Astrocyte (in vitro differentiated cells and primary cell): ENCODE measurements at regions not wholly inside any gene's neighbourhood (a gene's known extent, or its start where the extent isn't known, plus 50 kb on each side); places are given as distances from the start of the nearest gene placed in this dataset.

Source experiments
- DNase-seq: peaks from one replicate; pipeline ENCODE4 v3.0.0-alpha.2; 2010; ENCODE audit warnings: low read depth
- FAIRE-seq: peaks from 2 replicates; lab custom pipeline; 2011; peaks lifted over from hg19 to GRCh38; lab: Jason Lieb, UNC
- H2AFZ ChIP-seq: 2 replicates; pipeline ENCODE4 v1.6.0; 2012; ENCODE audit warnings: low read depth, low read length, inconsistent platforms
- H3K27ac ChIP-seq: 2 replicates; pipeline ENCODE4 v1.5.1; 2011; ENCODE audit warnings: low read depth, low read length, inconsistent platforms
- H3K27me3 ChIP-seq: 2 replicates; pipeline ENCODE4 v1.6.0; 2011; ENCODE audit warnings: low read length, inconsistent platforms; ENCODE audit not compliant: insufficient read depth
- H3K36me3 ChIP-seq: 2 replicates; pipeline ENCODE4 v1.5.1; 2011; ENCODE audit warnings: low read length, inconsistent platforms; ENCODE audit not compliant: insufficient read depth
- H3K4me1 ChIP-seq: 2 replicates; pipeline ENCODE4 v1.5.1; 2011; ENCODE audit warnings: low read length, inconsistent platforms; ENCODE audit not compliant: insufficient read depth
- H3K4me2 ChIP-seq: 2 replicates; pipeline ENCODE4 v1.6.0; 2012; ENCODE audit warnings: low read length, inconsistent platforms
- H3K4me3 ChIP-seq: 2 replicates; pipeline ENCODE4 v1.5.1; 2011; ENCODE audit warnings: low read depth, mild to moderate bottlenecking, low read length, inconsistent platforms; ENCODE audit not compliant: insufficient read depth
- H3K79me2 ChIP-seq: 2 replicates; pipeline ENCODE4 v1.6.0; 2012; ENCODE audit warnings: mild to moderate bottlenecking, low read length, inconsistent platforms; ENCODE audit not compliant: insufficient read depth
- H3K9ac ChIP-seq: 2 replicates; pipeline ENCODE4 v1.6.0; 2012; ENCODE audit warnings: mild to moderate bottlenecking, low read length, inconsistent platforms
- H3K9me3 ChIP-seq: 2 replicates; pipeline ENCODE4 v1.5.1; 2012; ENCODE audit warnings: low read depth, mild to moderate bottlenecking, low read length, inconsistent platforms; ENCODE audit not compliant: insufficient read depth
- H4K20me1 ChIP-seq: 2 replicates; pipeline ENCODE4 v1.6.0; 2012; ENCODE audit warnings: low read length, inconsistent platforms; ENCODE audit not compliant: insufficient read depth
- H3K27ac Mint-ChIP-seq: one replicate; pipeline ENCODE4 v1.8.0; 2021; ENCODE audit warnings: mild to moderate bottlenecking, mixed read lengths; ENCODE audit not compliant: unreplicated experiment
- H3K27me3 Mint-ChIP-seq: one replicate; pipeline ENCODE4 v1.8.0; 2021; ENCODE audit warnings: low read depth, mixed read lengths; ENCODE audit not compliant: unreplicated experiment
- H3K36me3 Mint-ChIP-seq: one replicate; pipeline ENCODE4 v1.8.0; 2021; ENCODE audit warnings: low read depth, mixed read lengths; ENCODE audit not compliant: unreplicated experiment
- H3K4me1 Mint-ChIP-seq: one replicate; pipeline ENCODE4 v1.8.0; 2021; ENCODE audit warnings: low read depth, mixed read lengths; ENCODE audit not compliant: unreplicated experiment
- H3K4me3 Mint-ChIP-seq: one replicate; pipeline ENCODE4 v1.8.0; 2021; ENCODE audit warnings: mild to moderate bottlenecking, moderate library complexity, mixed read lengths; ENCODE audit not compliant: unreplicated experiment
- H3K9me3 Mint-ChIP-seq: one replicate; pipeline ENCODE4 v1.8.0; 2021; ENCODE audit warnings: mild to moderate bottlenecking, mixed read lengths; ENCODE audit not compliant: unreplicated experiment
- CTCF ChIP-seq: IDR thresholded peaks from 2 replicates; pipeline ENCODE4 v1.5.1; 2011; ENCODE audit warnings: low read depth, mild to moderate bottlenecking, inconsistent platforms, low read length, moderate library complexity; ENCODE audit not compliant: insufficient read depth
- EZH2 ChIP-seq: IDR thresholded peaks from 2 replicates; pipeline ENCODE4 v1.6.1; 2012; ENCODE audit warnings: mild to moderate bottlenecking, low read length, inconsistent platforms; ENCODE audit not compliant: insufficient read depth

- Histone ChIP-seq H3K27me3 (peaks cover 28% of the 10 kb centered on the region), H3K9me3 (peaks cover 5% of the 10 kb centered on the region), H2AFZ (no peak overlapping the region), H3K4me3 (no peak overlapping the region), H4K20me1 (no peaks in the 10 kb centered on the region), H3K4me1 (no peaks in the 10 kb centered on the region), H3K27ac (no peak overlapping the region), H3K9ac (no peak overlapping the region), H3K79me2 (no peaks in the 10 kb centered on the region), H3K4me2 (no peak overlapping the region), H3K36me3 (no peaks in the 10 kb centered on the region)
- no peak for DNase-seq
- Mint-ChIP-seq H3K27ac (no peak overlapping the region), H3K27me3 (peaks cover 10% of the 10 kb centered on the region), H3K36me3 (no peaks in the 10 kb centered on the region), H3K4me3 (no peak overlapping the region), H3K4me1 (no peaks in the 10 kb centered on the region), H3K9me3 (no peaks in the 10 kb centered on the region)
- no peak for FAIRE-seq
- no peak for TF ChIP-seq CTCF
- no peak for TF ChIP-seq EZH2
These were observed 89.6 kb upstream of the CLDN14 start for GRCh38 chr21:36569511-36569910.

- H3K27me3 Mint-ChIP-seq: peaks cover 10% of the 10 kb centered on the region
- peaks cover 29% of the 10 kb centered on the region for H3K27me3 ChIP-seq
- no peak for FAIRE-seq
- no peaks in the 10 kb centered on the region for H3K36me3 ChIP-seq
- H3K9me3 Mint-ChIP-seq: no peaks in the 10 kb centered on the region
- H3K4me1 Mint-ChIP-seq: no peaks in the 10 kb centered on the region
- H3K36me3 Mint-ChIP-seq: no peaks in the 10 kb centered on the region
- H3K27ac ChIP-seq: no peak overlapping the region
- H2AFZ ChIP-seq: no peak overlapping the region
- no peak overlapping the region for H3K4me2 ChIP-seq
- H3K4me1 ChIP-seq: no peaks in the 10 kb centered on the region
- no peaks in the 10 kb centered on the region for H3K79me2 ChIP-seq
- H3K4me3 Mint-ChIP-seq: no peak overlapping the region
- no peak overlapping the region for H3K9ac ChIP-seq
- no peak for DNase-seq
- H3K4me3 ChIP-seq: no peak overlapping the region
- TF ChIP-seq CTCF (no peak), EZH2 (no peak)
- H3K9me3 ChIP-seq: no peaks in the 10 kb centered on the region
- no peak overlapping the region for H3K27ac Mint-ChIP-seq
- no peaks in the 10 kb centered on the region for H4K20me1 ChIP-seq
These were observed 91.6 kb upstream of the CLDN14 start for GRCh38 chr21:36571556-36571955.

- no peaks in the 10 kb centered on the region for H3K9me3 ChIP-seq
- H3K4me3 ChIP-seq: no peak overlapping the region
- peaks cover 26% of the 10 kb centered on the region for H3K27me3 ChIP-seq
- no peaks in the 10 kb centered on the region for H3K9me3 Mint-ChIP-seq
- H3K4me2 ChIP-seq: no peak overlapping the region
- H3K36me3 Mint-ChIP-seq: no peaks in the 10 kb centered on the region
- FAIRE-seq (no peak), DNase-seq (no peak)
- no peaks in the 10 kb centered on the region for H4K20me1 ChIP-seq
- H3K79me2 ChIP-seq: no peaks in the 10 kb centered on the region
- H3K27ac ChIP-seq: no peak overlapping the region
- no peak for TF ChIP-seq CTCF
- no peak for TF ChIP-seq EZH2
- H3K27ac Mint-ChIP-seq: no peak overlapping the region
- no peaks in the 10 kb centered on the region for H3K4me1 ChIP-seq
- peaks cover 9% of the 10 kb centered on the region for H3K27me3 Mint-ChIP-seq
- no peak overlapping the region for H2AFZ ChIP-seq
- no peak overlapping the region for H3K9ac ChIP-seq
- no peaks in the 10 kb centered on the region for H3K36me3 ChIP-seq
- no peaks in the 10 kb centered on the region for H3K4me1 Mint-ChIP-seq
- H3K4me3 Mint-ChIP-seq: no peak overlapping the region
These were observed 92.1 kb upstream of the CLDN14 start for GRCh38 chr21:36572039-36572438.
